Endothelial cell of umbilical vein (primary cell): ENCODE measurements at regions not wholly inside any gene's neighbourhood (a gene's known extent, or its start where the extent isn't known, plus 50 kb on each side); places are given as distances from the start of the nearest gene placed in this dataset.

Experiments
- CTCF ChIP-seq, 2 donors: IDR thresholded peaks; 1 replicate in 1 of 2; 2 replicates in 1 of 2; pipeline ENCODE4 v1.5.1; 2011; ENCODE audit warnings: low read length in 2 of 2, mild to moderate bottlenecking in 2 of 2, moderate library complexity in 2 of 2, control low read depth in 1 of 2, inconsistent platforms in 1 of 2, low read depth in 1 of 2; ENCODE audit not compliant: insufficient read depth in 1 of 2; ENCODE audit errors: extremely low read depth in 1 of 2
- EZH2 ChIP-seq: IDR thresholded peaks from 2 replicates; pipeline ENCODE4 v1.6.1; 2012; ENCODE audit warnings: borderline replicate concordance, low read depth, mild to moderate bottlenecking, moderate library complexity, low read length, inconsistent platforms; ENCODE audit not compliant: severe bottlenecking
- FOS ChIP-seq: IDR thresholded peaks from 2 replicates; pipeline ENCODE4 v1.6.1; 2011; ENCODE audit warnings: mild to moderate bottlenecking, low read length, moderate library complexity, borderline replicate concordance; ENCODE audit not compliant: insufficient read depth
- GATA2 ChIP-seq: IDR thresholded peaks from 2 replicates; pipeline ENCODE4 v1.7.0; 2011; ENCODE audit warnings: low read depth, mild to moderate bottlenecking, moderate library complexity, mixed read lengths, low read length; ENCODE audit not compliant: insufficient read length, insufficient read depth
- JUN ChIP-seq: IDR thresholded peaks from 2 replicates; pipeline ENCODE4 v1.6.1; 2011; ENCODE audit warnings: borderline replicate concordance, low read depth; ENCODE audit not compliant: insufficient read length, insufficient read depth
- MAX ChIP-seq: IDR thresholded peaks from 2 replicates; pipeline ENCODE4 v1.6.1; 2011; ENCODE audit not compliant: insufficient read depth, insufficient read length
- MYC ChIP-seq: IDR thresholded peaks from one replicate; pipeline ENCODE4 v1.6.1; 2011; ENCODE audit warnings: mild to moderate bottlenecking, low read depth, low read length
- POLR2A ChIP-seq: IDR thresholded peaks from 2 replicates; pipeline ENCODE4 v1.6.1; 2012; ENCODE audit warnings: low read depth, mild to moderate bottlenecking, control low read depth, low read length
- POLR2AphosphoS5 ChIP-seq: IDR thresholded peaks from 2 replicates; pipeline ENCODE4 v1.6.1; 2012; ENCODE audit warnings: low read depth, mild to moderate bottlenecking, control low read depth, low read length, moderate library complexity; ENCODE audit not compliant: insufficient read depth

- TF ChIP-seq CTCF (IDR thresholded peaks at IDR 0.05; ENCODE audit: extremely low read depth in 1 of 2, insufficient read depth in 1 of 2, low read depth in 1 of 2, low read length in 2 of 2) (no peak), EZH2 (no peak), POLR2A (no peak), POLR2AphosphoS5 (no peak), FOS (no peak), MYC (no peak), MAX (no peak), JUN (no peak), GATA2 (no peak)
Measured at GRCh38 chr2:217362286-217362685, 502.4 kb upstream of the TNP1 start.
